Panc1 (cell line): ENCODE measurements at regions not wholly inside any gene's neighbourhood (a gene's known extent, or its start where the extent isn't known, plus 50 kb on each side); places are given as distances from the start of the nearest gene placed in this dataset.

Source experiments
- TF ChIP-seq, protein P1 (sequence below), 2 experiments: IDR thresholded peaks; 2 replicates each; pipeline ENCODE4 v1.6.1; 2011 to 2012; ENCODE audit warnings: low read depth in 2 of 2, control low read depth in 1 of 2, low read length in 1 of 2, mild to moderate bottlenecking in 1 of 2, moderate library complexity in 1 of 2; ENCODE audit not compliant: insufficient read depth in 1 of 2
- TF ChIP-seq, protein P2 (sequence below): fragments of 450-650 bp; IDR thresholded peaks from 2 replicates; pipeline ENCODE4 v1.5.1; 2017; ENCODE audit warnings: mild to moderate bottlenecking

DNA sequence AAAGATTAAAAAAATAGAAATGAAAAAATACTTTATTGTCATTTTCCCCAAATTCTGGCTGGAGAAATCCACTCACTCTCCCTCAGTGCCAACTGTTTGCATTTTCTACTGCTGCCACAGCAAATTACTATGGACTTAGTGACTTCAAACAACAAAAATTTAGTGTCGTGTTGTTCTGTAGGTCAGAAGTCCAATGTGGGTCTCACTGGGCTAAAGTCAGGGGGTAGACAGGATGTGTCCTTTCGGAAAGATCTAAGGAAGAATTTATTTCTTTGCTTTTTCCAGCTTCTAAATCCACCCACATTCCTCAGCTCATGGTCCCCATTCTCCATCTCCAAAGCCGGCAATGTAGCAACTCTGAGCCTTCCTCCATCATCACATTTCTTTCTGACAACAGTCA lies 453.3 kb downstream of the KIF16B start:
- TF ChIP-seq, protein P1, sequence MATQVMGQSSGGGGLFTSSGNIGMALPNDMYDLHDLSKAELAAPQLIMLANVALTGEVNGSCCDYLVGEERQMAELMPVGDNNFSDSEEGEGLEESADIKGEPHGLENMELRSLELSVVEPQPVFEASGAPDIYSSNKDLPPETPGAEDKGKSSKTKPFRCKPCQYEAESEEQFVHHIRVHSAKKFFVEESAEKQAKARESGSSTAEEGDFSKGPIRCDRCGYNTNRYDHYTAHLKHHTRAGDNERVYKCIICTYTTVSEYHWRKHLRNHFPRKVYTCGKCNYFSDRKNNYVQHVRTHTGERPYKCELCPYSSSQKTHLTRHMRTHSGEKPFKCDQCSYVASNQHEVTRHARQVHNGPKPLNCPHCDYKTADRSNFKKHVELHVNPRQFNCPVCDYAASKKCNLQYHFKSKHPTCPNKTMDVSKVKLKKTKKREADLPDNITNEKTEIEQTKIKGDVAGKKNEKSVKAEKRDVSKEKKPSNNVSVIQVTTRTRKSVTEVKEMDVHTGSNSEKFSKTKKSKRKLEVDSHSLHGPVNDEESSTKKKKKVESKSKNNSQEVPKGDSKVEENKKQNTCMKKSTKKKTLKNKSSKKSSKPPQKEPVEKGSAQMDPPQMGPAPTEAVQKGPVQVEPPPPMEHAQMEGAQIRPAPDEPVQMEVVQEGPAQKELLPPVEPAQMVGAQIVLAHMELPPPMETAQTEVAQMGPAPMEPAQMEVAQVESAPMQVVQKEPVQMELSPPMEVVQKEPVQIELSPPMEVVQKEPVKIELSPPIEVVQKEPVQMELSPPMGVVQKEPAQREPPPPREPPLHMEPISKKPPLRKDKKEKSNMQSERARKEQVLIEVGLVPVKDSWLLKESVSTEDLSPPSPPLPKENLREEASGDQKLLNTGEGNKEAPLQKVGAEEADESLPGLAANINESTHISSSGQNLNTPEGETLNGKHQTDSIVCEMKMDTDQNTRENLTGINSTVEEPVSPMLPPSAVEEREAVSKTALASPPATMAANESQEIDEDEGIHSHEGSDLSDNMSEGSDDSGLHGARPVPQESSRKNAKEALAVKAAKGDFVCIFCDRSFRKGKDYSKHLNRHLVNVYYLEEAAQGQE (IDR thresholded peaks at IDR 0.05; ENCODE audit: insufficient read depth in 1 of 2, low read depth in 2 of 2, low read length in 1 of 2), result no peak
- TF ChIP-seq, protein P2, sequence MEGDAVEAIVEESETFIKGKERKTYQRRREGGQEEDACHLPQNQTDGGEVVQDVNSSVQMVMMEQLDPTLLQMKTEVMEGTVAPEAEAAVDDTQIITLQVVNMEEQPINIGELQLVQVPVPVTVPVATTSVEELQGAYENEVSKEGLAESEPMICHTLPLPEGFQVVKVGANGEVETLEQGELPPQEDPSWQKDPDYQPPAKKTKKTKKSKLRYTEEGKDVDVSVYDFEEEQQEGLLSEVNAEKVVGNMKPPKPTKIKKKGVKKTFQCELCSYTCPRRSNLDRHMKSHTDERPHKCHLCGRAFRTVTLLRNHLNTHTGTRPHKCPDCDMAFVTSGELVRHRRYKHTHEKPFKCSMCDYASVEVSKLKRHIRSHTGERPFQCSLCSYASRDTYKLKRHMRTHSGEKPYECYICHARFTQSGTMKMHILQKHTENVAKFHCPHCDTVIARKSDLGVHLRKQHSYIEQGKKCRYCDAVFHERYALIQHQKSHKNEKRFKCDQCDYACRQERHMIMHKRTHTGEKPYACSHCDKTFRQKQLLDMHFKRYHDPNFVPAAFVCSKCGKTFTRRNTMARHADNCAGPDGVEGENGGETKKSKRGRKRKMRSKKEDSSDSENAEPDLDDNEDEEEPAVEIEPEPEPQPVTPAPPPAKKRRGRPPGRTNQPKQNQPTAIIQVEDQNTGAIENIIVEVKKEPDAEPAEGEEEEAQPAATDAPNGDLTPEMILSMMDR, result no peak
